ENCODE measurements at regions not wholly inside any gene's neighbourhood (a gene's known extent, or its start where the extent isn't known, plus 50 kb on each side); places are given as distances from the start of the nearest gene placed in this dataset.

DNA sequence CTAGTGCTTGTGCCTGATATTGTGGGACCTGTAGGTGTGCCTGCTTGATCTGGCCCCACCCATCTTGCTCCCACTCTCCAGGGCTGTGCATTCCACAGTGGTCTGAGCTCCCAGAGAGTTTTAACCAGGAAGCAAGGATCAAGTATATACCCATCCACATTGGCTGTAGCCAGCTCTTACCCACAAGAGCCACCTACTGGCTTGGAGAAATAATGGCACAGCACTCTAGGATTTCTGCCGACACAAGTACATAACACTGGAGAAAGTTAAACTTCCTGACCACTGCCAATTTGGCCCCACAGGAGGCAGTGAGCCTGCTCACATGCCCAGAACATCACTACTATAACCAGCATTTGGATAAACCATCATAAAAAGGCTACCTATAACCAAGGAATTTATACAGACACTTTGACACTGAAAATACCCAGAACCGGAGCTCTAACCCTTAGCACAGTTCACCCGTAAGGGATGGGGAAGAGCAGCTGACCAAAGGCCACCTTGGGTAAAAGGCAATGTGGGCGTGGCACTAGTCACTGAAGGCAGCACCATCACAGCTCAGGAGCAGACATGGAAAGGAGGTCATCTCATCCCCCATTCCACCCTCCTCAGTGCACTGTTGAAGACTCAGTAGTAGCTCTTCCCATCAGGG is 440.4 kb downstream of the BTBD3 start:
- in situ Hi-C loops (cut with MboI; ENCODE audit: low pct_unique_long_range_greater_than_20kb in 2 of 9, low sequenced_read_pairs in 9 of 9, unreplicated experiment in 9 of 9): no loop called here
- 5 to 93% (median 80%) methylated on average over 1 to 3 of the region's 4 CpGs; no CpG with 5 or more reads in 4 of the 10 experiments for WGBS, 10 experiments
- no peak overlapping the region for H3K4me3 ChIP-seq
- no peak overlapping the region for H3K27ac ChIP-seq
- H3K4me1 ChIP-seq (replicated peaks in 1 of 2): no peaks in the 10 kb centered on the region
- ATAC-seq (replicated peaks in 6 of 8): peak in 4 of 8 experiments; percentile 22 to 53 (median 50)

DNA sequence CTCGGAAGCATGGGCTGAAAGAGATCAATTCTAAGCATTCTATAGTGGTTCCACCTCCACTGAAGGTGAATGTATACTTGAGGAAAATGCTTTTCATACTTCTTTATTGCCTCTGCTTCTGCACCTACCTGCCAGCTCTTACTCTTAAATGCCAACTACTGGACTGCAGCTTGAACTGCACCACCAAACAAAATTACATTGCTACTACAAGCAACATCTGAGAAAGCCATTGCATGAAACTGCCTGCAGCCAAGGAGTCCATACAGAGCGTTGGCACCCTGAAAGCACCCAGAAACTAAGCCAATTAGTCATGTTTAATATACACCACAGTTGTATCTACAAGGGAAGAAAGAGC is 440.9 kb downstream of the BTBD3 start:
- ATAC-seq (replicated peaks in 6 of 8): no peak
- Histone ChIP-seq H3K4me1 (replicated peaks in 1 of 2) (no peaks in the 10 kb centered on the region), H3K27ac (no peak overlapping the region), H3K4me3 (no peak overlapping the region)
- in situ Hi-C loops (cut with MboI; ENCODE audit: low pct_unique_long_range_greater_than_20kb in 2 of 9, low sequenced_read_pairs in 9 of 9, unreplicated experiment in 9 of 9): no loop called here
- 0 to 100% (median 70%) methylated on average over 1 to 2 of the region's 2 CpGs; no CpG with 5 or more reads in 1 of the 10 experiments for WGBS, 10 experiments

DNA sequence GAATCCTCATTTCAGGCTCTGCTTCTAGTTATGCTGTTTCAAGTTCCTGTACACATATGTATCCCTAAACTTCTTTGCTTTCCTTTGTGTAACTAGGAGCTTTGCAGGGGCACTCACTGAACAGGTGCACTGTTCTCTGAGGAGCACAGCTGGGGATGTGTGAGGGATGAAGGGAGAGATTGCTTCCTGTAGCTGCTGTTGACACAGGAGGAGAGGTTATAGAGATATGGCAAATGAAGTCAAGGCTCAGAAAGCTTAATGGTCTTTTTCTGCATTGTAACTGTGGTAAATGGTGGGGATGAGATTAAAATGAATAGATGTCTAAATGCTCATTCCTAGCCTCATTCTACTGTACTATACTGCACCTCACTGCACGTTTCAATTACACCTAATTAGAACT is 454.3 kb downstream of the BTBD3 start:
- Histone ChIP-seq H3K27ac (no peak overlapping the region), H3K4me3 (no peak overlapping the region), H3K4me1 (replicated peaks in 1 of 2) (peaks cover 0 to 4% of the 10 kb centered on the region in 2 donors)
- in situ Hi-C loops (cut with MboI; ENCODE audit: low pct_unique_long_range_greater_than_20kb in 2 of 9, low sequenced_read_pairs in 9 of 9, unreplicated experiment in 9 of 9): no loop called here
- WGBS, 10 experiments: 0 to 40% (median 14%) methylated on average over 1 of the region's 1 CpG; no CpG with 5 or more reads in 2 of the 10 experiments
- no peak for ATAC-seq (replicated peaks in 6 of 8)

DNA sequence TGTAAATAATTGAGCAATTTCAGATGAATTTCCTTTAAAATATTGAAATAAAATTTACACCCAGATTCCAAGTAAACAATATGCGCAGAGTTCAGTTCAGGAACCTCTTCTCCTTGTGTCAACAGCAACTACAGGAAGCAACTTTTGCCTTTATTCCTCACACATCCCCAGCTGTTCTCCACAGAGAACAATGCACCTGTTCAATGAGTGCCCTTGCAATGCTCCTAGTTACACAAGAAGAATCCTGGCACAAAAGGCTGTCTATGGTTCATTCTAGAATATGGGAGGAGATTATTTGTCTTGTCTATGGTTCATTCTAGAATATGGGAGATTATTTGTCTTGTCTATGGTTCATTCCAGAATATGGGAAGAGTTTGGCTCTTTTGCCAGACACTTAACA is 454.9 kb downstream of the BTBD3 start:
- Histone ChIP-seq H3K4me3 (no peak overlapping the region), H3K27ac (no peak overlapping the region), H3K4me1 (replicated peaks in 1 of 2) (peaks cover 0 to 4% of the 10 kb centered on the region in 2 donors)
- ATAC-seq (replicated peaks in 6 of 8): no peak
- 0 to 100% (median 90%) methylated on average over 1 of the region's 1 CpG; no CpG with 5 or more reads in 3 of the 10 experiments for WGBS, 10 experiments
- in situ Hi-C loops (cut with MboI; ENCODE audit: low pct_unique_long_range_greater_than_20kb in 2 of 9, low sequenced_read_pairs in 9 of 9, unreplicated experiment in 9 of 9): no loop called here

DNA sequence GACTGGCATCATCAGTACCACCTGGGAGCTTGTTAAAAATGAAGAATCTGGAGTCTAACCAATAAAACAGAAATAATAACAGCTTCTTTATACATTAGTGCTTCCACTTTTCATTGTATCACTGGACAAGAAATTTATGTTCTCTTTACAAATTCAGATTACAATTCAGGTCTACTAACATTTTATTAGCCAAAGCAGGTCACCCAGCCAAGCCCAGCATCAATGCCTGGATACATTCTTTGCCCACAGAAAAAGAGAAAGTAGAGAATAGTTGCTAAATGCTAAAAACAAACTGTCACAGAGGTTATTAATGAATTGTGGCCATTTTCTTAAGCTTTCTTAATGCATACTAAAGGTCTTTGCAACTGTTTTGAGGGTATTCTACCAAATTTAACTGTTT is 458.3 kb downstream of the BTBD3 start:
- Histone ChIP-seq H3K4me1 (replicated peaks in 1 of 2) (peaks cover 0 to 4% of the 10 kb centered on the region in 2 donors), H3K4me3 (no peak overlapping the region), H3K27ac (no peak overlapping the region)
- no peak for ATAC-seq (replicated peaks in 6 of 8)
- in situ Hi-C loops (cut with MboI; ENCODE audit: low pct_unique_long_range_greater_than_20kb in 2 of 9, low sequenced_read_pairs in 9 of 9, unreplicated experiment in 9 of 9): no loop called here

DNA sequence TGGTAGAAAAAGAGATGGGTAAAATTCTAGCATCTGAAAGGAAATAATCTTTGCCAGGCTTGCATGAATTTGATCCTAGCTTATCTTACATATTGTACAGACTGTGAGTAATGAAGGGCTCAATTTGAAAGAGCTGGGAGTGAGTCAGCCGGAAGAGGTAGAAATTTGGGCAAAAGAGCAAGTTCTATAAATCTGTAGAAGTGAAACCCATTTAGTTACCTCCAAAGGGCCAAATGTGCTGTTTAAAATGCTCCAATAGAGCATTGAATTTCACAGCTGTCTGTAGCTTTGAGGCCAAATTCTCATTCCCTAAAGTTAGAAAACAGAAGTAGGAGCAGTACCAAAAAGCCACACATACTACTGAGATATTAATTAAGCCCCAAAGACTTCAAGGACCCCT is 466.1 kb downstream of the BTBD3 start:
- Histone ChIP-seq H3K4me1 (replicated peaks in 1 of 2) (no peaks in the 10 kb centered on the region), H3K27ac (no peak overlapping the region), H3K4me3 (no peak overlapping the region)
- in situ Hi-C loops (cut with MboI; ENCODE audit: low pct_unique_long_range_greater_than_20kb in 2 of 9, low sequenced_read_pairs in 9 of 9, unreplicated experiment in 9 of 9): no loop called here
- no peak for ATAC-seq (replicated peaks in 6 of 8)
- 17 to 100% (median 96%) methylated on average over 1 of the region's 1 CpG; no CpG with 5 or more reads in 4 of the 10 experiments for WGBS, 10 experiments

DNA sequence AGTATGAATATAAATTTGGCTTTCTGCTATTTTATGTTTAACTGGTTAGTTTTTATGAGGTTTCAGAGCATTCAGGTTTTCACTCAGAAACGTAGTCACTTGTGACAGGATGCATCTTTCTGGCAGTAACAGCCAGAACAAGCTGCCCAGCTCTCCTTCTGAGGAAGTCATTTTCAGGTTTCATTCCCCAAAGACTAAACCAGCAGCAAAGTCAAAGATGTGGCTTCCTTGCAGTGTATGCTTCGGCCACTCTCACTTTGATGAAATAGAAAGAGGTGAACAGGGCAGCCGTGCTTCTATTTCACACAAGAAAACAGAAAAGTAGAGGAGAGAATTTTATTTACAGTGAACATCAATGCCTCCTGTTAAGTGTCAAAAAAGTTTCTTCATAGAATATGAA is 469.1 kb downstream of the BTBD3 start:
- WGBS, 10 experiments: 4 to 94% (median 49%) methylated on average over 2 to 3 of the region's 3 CpGs; no CpG with 5 or more reads in 2 of the 10 experiments
- H3K4me3 ChIP-seq: no peak overlapping the region
- in situ Hi-C loops (cut with MboI; ENCODE audit: low pct_unique_long_range_greater_than_20kb in 2 of 9, low sequenced_read_pairs in 9 of 9, unreplicated experiment in 9 of 9): no loop called here
- no peak overlapping the region for H3K27ac ChIP-seq
- ATAC-seq (replicated peaks in 6 of 8): no peak
- no peaks in the 10 kb centered on the region for H3K4me1 ChIP-seq (replicated peaks in 1 of 2)

DNA sequence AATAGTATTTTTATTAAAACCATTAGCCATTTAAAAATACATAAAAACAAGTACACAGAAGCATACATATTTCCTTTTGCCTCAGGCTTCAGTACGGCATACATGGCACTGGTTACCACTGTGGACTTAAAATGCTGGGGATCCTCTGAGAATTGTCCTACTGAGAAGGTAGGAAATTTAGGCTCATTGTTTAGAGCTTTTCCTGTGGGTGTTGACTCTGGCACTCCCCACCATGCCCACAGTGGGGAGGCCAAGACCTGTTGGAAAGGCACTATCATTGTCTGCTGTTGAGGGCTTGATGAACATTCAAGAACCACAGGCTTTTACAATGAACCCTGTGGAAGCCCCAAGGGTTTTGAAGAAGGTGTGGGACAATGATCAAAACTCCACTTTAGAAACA is 473.4 kb downstream of the BTBD3 start:
- Histone ChIP-seq H3K4me3 (no peak overlapping the region), H3K4me1 (replicated peaks in 1 of 2) (peaks cover 0 to 3% of the 10 kb centered on the region in 2 donors), H3K27ac (no peak overlapping the region)
- ATAC-seq (replicated peaks in 6 of 8): no peak
- 0 to 100% (median 86%) methylated on average over 1 of the region's 1 CpG; no CpG with 5 or more reads in 4 of the 10 experiments for WGBS, 10 experiments
- in situ Hi-C loops (cut with MboI; ENCODE audit: low pct_unique_long_range_greater_than_20kb in 2 of 9, low sequenced_read_pairs in 9 of 9, unreplicated experiment in 9 of 9): no loop called here

DNA sequence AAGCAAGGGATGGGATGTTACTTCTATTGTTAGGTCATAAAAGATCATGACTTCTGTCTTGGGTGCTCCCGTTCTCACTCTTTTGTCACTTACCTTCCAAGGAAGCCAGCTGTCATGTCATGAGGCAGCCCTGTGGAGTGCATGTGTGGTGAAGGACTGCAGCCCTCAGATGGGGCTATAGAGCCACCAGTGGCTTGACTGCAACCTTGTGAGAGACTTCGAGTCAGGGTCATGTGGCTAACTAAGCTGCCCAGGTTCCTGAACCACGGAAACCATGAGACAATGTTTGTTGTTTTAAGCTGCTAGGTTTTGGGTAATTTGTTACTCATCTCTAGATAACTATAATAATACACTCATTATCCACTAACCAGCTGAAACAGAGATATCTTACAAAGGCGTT is 477.1 kb downstream of the BTBD3 start:
- Histone ChIP-seq H3K27ac (no peak overlapping the region), H3K4me3 (no peak overlapping the region), H3K4me1 (replicated peaks in 1 of 2) (peaks cover 0 to 6% of the 10 kb centered on the region in 2 donors)
- ATAC-seq (replicated peaks in 6 of 8): peak in 3 of 8 experiments; percentile 34 to 68 (median 44)
- in situ Hi-C loops (cut with MboI; ENCODE audit: low pct_unique_long_range_greater_than_20kb in 2 of 9, low sequenced_read_pairs in 9 of 9, unreplicated experiment in 9 of 9): no loop called here
- WGBS, 10 experiments: 10 to 100% (median 65%) methylated on average over 1 to 4 of the region's 4 CpGs; no CpG with 5 or more reads in 1 of the 10 experiments

DNA sequence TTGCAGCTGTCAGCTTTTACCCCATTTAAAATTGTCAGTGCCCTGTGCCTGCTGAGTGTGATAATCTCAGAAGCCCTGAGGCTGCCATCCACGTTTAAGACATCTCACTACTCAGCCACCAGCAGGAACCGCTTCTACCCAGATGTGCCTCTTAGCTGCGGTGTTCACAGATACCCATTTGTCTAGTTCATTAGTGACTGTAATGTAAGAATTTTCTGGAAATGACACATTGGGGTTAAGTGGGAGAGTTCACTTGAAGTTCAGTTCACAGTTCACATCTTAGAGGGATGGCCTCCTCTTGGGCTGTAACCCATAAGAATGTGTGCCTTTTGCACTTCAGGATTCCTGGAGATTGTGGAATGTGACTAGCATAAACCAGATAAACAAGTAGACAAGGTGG is 477.7 kb downstream of the BTBD3 start:
- 0 to 86% (median 60%) methylated on average over 1 to 3 of the region's 3 CpGs; no CpG with 5 or more reads in 5 of the 10 experiments for WGBS, 10 experiments
- in situ Hi-C loops (cut with MboI; ENCODE audit: low pct_unique_long_range_greater_than_20kb in 2 of 9, low sequenced_read_pairs in 9 of 9, unreplicated experiment in 9 of 9): no loop called here
- Histone ChIP-seq H3K27ac (no peak overlapping the region), H3K4me1 (replicated peaks in 1 of 2) (peaks cover 0 to 6% of the 10 kb centered on the region in 2 donors), H3K4me3 (no peak overlapping the region)
- ATAC-seq (replicated peaks in 6 of 8): peak in 3 of 8 experiments; percentile 47 to 61 (median 48)

DNA sequence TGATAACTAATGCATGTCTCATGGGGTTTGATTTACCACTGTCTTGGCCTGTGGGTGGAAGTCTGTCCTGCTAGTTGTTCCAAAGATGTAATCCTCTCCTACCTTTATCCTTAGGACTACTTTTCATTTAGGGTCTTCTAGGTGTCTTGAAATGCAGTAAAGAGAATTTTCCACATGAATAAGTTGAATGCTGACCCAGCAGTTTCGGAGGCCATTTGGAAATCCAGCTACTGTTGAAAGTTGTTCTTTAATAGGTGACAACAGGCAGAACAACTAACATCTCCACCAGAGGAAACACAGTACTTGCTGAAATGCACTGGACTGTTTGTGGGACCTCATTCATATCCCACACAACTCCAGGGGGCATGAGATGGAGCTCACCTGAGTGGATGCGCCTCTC is 478.1 kb downstream of the BTBD3 start:
- WGBS, 10 experiments: 14 to 100% (median 89%) methylated on average over 1 to 2 of the region's 2 CpGs; no CpG with 5 or more reads in 3 of the 10 experiments
- in situ Hi-C loops (cut with MboI; ENCODE audit: low pct_unique_long_range_greater_than_20kb in 2 of 9, low sequenced_read_pairs in 9 of 9, unreplicated experiment in 9 of 9): no loop called here
- Histone ChIP-seq H3K4me1 (replicated peaks in 1 of 2) (peaks cover 0 to 6% of the 10 kb centered on the region in 2 donors), H3K27ac (no peak overlapping the region), H3K4me3 (no peak overlapping the region)
- no peak for ATAC-seq (replicated peaks in 6 of 8)

DNA sequence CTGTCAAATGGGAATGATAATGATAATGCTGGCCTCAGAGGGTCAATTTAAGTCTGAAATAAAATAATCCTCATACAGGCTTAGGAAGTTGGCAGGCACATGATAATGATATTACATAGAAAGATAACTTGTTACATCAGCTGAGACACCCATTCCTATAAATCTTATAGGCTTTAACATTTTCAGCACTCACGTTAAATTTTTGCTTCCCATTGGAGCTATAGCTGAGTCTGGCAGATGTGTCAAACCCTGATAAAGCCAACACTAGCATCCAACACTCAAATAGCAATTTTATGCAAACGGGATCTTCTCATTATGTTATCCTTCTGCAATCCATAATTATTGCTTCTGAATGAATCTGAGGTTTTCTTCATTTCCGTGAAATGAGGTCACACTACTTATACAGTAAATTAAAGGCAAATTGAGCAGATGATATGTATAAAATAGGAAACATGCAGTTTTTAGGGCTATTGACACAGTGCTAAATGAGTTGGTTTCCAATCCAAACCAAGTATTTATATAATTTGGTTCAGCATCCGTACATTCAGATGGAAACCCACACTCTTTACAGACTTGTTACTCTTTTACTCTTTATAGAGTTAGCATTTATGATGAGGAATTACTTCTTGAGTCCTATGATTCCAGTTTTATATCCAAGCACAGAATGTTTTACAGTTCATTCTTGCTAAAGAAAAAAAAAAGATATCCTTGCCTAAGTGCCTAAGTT is 481.6 kb downstream of the BTBD3 start:
- Histone ChIP-seq H3K4me3 (no peak overlapping the region), H3K27ac (no peak overlapping the region), H3K4me1 (replicated peaks in 1 of 2) (peaks cover 0 to 13% of the 10 kb centered on the region in 2 donors)
- peak in 4 of 8 experiments; percentile 27 to 82 (median 33) for ATAC-seq (replicated peaks in 6 of 8)
- in situ Hi-C loops (cut with MboI; ENCODE audit: low pct_unique_long_range_greater_than_20kb in 2 of 9, low sequenced_read_pairs in 9 of 9, unreplicated experiment in 9 of 9): no loop called here
- 10 to 100% (median 61%) methylated on average over 1 to 4 of the region's 4 CpGs for WGBS, 10 experiments

DNA sequence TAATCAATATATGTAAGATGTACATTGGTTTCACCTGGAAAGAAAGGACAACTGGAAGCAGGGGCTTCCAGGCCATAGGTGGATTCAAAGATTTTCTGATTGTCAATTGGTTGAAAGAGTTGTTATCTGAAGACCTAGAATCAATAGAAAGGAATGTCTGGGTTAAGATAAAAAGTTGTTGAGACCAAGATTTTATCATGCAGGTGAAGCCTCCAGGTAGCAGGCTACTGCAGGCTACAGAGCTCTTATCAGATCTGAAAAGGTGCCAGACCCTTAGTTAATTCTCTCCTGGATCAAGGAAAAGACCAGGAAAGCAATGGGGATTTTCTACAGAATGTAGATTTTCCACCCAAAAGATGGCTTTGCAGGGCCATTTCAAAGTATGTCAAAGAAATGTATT is 487.2 kb downstream of the BTBD3 start:
- H3K4me1 ChIP-seq (replicated peaks in 1 of 2): peaks cover 0 to 7% of the 10 kb centered on the region in 2 donors
- no peak overlapping the region for H3K4me3 ChIP-seq
- no peak overlapping the region for H3K27ac ChIP-seq
- no peak for ATAC-seq (replicated peaks in 6 of 8)
- in situ Hi-C loops (cut with MboI; ENCODE audit: low pct_unique_long_range_greater_than_20kb in 2 of 9, low sequenced_read_pairs in 9 of 9, unreplicated experiment in 9 of 9): no loop called here

DNA sequence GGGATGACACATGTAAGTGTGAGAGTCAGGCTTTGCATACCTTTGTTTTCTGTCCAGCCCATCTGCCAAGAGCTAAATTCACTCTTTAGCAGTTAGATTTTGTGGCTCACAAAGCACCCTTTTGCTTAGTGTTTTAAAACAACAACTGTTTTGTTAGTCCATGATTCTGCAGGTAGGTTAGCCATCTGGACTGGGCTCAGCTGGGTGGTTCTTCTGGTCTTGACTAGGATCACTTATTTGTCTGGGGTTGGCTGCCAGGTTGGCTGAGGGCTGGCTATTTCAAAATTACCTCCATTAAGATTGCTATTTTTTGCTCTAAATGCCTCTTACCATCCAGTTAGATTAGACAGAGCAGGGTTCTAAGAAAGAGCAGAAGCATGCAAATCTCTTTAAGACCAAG is 489.3 kb downstream of the BTBD3 start:
- ATAC-seq (replicated peaks in 6 of 8): no peak

More for the DNA sequence above, 489.3 kb downstream of the BTBD3 start:
- Histone ChIP-seq H3K27ac (no peak overlapping the region), H3K4me1 (replicated peaks in 1 of 2) (peaks cover 0 to 1% of the 10 kb centered on the region in 2 donors), H3K4me3 (no peak overlapping the region)
- in situ Hi-C loops (cut with MboI; ENCODE audit: low pct_unique_long_range_greater_than_20kb in 2 of 9, low sequenced_read_pairs in 9 of 9, unreplicated experiment in 9 of 9): no loop called here
